NK-92 treated with Interleukin-12 subunit alpha and Interleukin-12 subunit beta, amount 100 ng/mL, for 24 hours (cell line): ENCODE measurements at regions not wholly inside any gene's neighbourhood (a gene's known extent, or its start where the extent isn't known, plus 50 kb on each side); places are given as distances from the start of the nearest gene placed in this dataset.

ENCODE experiments used
- DNase-seq: peaks from one replicate; lab custom pipeline; 2025; lab: John Stamatoyannopoulos, UW

- DNase-seq, result no peak
Measured at GRCh38 chr1:112219267-112219666, 176.7 kb upstream of the CTTNBP2NL start.

- DNase-seq, result no peak
Measured at GRCh38 chr1:112230232-112230631, 165.8 kb upstream of the CTTNBP2NL start.

GRCh38 chr1:112231331-112231730, 164.7 kb upstream of the CTTNBP2NL start:
- DNase-seq, result no peak

GRCh38 chr1:112232848-112233247, 163.2 kb upstream of the CTTNBP2NL start:
- no peak for DNase-seq

- DNase-seq, result no peak
Measured at GRCh38 chr1:112234710-112235109, 161.3 kb upstream of the CTTNBP2NL start.

- DNase-seq, result no peak
Measured at GRCh38 chr1:112237983-112238545, 157.9 kb upstream of the CTTNBP2NL start.

GRCh38 chr1:112239683-112240330, 156.2 kb upstream of the CTTNBP2NL start:
- DNase-seq, result no peak

- DNase-seq, result no peak
Measured at GRCh38 chr1:112242470-112242869, 153.5 kb upstream of the CTTNBP2NL start.

- no peak for DNase-seq
Measured at GRCh38 chr1:112244131-112244530, 151.9 kb upstream of the CTTNBP2NL start.

- no peak for DNase-seq
Measured at GRCh38 chr1:112245114-112245513, 150.9 kb upstream of the CTTNBP2NL start.

- no peak for DNase-seq
Measured at GRCh38 chr1:112247036-112247597, 148.9 kb upstream of the CTTNBP2NL start.

- no peak for DNase-seq
Measured at GRCh38 chr1:112247961-112248360, 148.1 kb upstream of the CTTNBP2NL start.

GRCh38 chr1:112250892-112251291, 145.1 kb upstream of the CTTNBP2NL start:
- DNase-seq, result no peak

- no peak for DNase-seq
Measured at GRCh38 chr1:112251766-112252506, 144.1 kb upstream of the CTTNBP2NL start.

- no peak for DNase-seq
Measured at GRCh38 chr1:112253366-112253765, 142.6 kb upstream of the CTTNBP2NL start.

GRCh38 chr1:112255080-112255479, 140.9 kb upstream of the CTTNBP2NL start:
- no peak for DNase-seq

GRCh38 chr1:112256411-112256810, 139.6 kb upstream of the CTTNBP2NL start:
- DNase-seq, result no peak

GRCh38 chr1:112257043-112257835, 138.8 kb upstream of the CTTNBP2NL start:
- DNase-seq, result no peak

GRCh38 chr1:112260699-112261098, 135.3 kb upstream of the CTTNBP2NL start:
- no peak for DNase-seq

GRCh38 chr1:112262316-112262715, 133.7 kb upstream of the CTTNBP2NL start:
- DNase-seq, result no peak

GRCh38 chr1:112263042-112263441, 133.0 kb upstream of the CTTNBP2NL start:
- no peak for DNase-seq

GRCh38 chr1:112263453-112263852, 132.6 kb upstream of the CTTNBP2NL start:
- no peak for DNase-seq
